HG03558 (cell line): ENCODE measurements at regions not wholly inside any gene's neighbourhood (a gene's known extent, or its start where the extent isn't known, plus 50 kb on each side); places are given as distances from the start of the nearest gene placed in this dataset.

Experiments used
- ATAC-seq: cut with Tn5 transposase; IDR thresholded peaks from one replicate; pipeline ENCODE4 v1.9.1; 2021; ENCODE audit warnings: moderate number of reproducible peaks; ENCODE audit not compliant: unreplicated experiment; ENCODE audit errors: extremely low read depth

GRCh38 chr18:47422524-47422923 is 171.1 kb upstream of the SKOR2 start:
- ATAC-seq, result no peak

- no peak for ATAC-seq
Observed at GRCh38 chr18:47420130-47420529, 168.7 kb upstream of the SKOR2 start.

- ATAC-seq, result no peak
Observed at GRCh38 chr18:47418746-47419145, 167.3 kb upstream of the SKOR2 start.

GRCh38 chr18:47417807-47418206 is 166.3 kb upstream of the SKOR2 start:
- ATAC-seq, result no peak

- no peak for ATAC-seq
Observed at GRCh38 chr18:47415881-47416280, 164.4 kb upstream of the SKOR2 start.

GRCh38 chr18:47413327-47413726 is 161.9 kb upstream of the SKOR2 start:
- ATAC-seq, result no peak

GRCh38 chr18:47412924-47413323 is 161.5 kb upstream of the SKOR2 start:
- no peak for ATAC-seq

GRCh38 chr18:47411159-47411558 is 159.7 kb upstream of the SKOR2 start:
- no peak for ATAC-seq

- ATAC-seq, result no peak
Observed at GRCh38 chr18:47410139-47410538, 158.7 kb upstream of the SKOR2 start.

GRCh38 chr18:47409519-47409918 is 158.1 kb upstream of the SKOR2 start:
- no peak for ATAC-seq

GRCh38 chr18:47407736-47408135 is 156.3 kb upstream of the SKOR2 start:
- no peak for ATAC-seq

GRCh38 chr18:47404845-47405244 is 153.4 kb upstream of the SKOR2 start:
- ATAC-seq, result no peak

- ATAC-seq, result no peak
Observed at GRCh38 chr18:47403949-47404348, 152.5 kb upstream of the SKOR2 start.

- ATAC-seq, result no peak
Observed at GRCh38 chr18:47403317-47403716, 151.9 kb upstream of the SKOR2 start.

- no peak for ATAC-seq
Observed at GRCh38 chr18:47399475-47399874, 148.0 kb upstream of the SKOR2 start.

GRCh38 chr18:47397671-47398319 is 146.3 kb upstream of the SKOR2 start:
- ATAC-seq, result no peak

- no peak for ATAC-seq
Observed at GRCh38 chr18:47391665-47392064, 140.2 kb upstream of the SKOR2 start.

- ATAC-seq, result no peak
Observed at GRCh38 chr18:47390410-47391024, 139.1 kb upstream of the SKOR2 start.

- no peak for ATAC-seq
Observed at GRCh38 chr18:47389210-47389609, 137.8 kb upstream of the SKOR2 start.

- no peak for ATAC-seq
Observed at GRCh38 chr18:47387864-47388263, 136.4 kb upstream of the SKOR2 start.

- ATAC-seq, result no peak
Observed at GRCh38 chr18:47383729-47384128, 132.3 kb upstream of the SKOR2 start.

- no peak for ATAC-seq
Observed at GRCh38 chr18:47381975-47382570, 130.6 kb upstream of the SKOR2 start.
